ENCODE measurements at regions not wholly inside any gene's neighbourhood (a gene's known extent, or its start where the extent isn't known, plus 50 kb on each side); places are given as distances from the start of the nearest gene placed in this dataset.
A peak's percentile ranks its signal among the peaks of the same experiment; 100 is the strongest.

DNA sequence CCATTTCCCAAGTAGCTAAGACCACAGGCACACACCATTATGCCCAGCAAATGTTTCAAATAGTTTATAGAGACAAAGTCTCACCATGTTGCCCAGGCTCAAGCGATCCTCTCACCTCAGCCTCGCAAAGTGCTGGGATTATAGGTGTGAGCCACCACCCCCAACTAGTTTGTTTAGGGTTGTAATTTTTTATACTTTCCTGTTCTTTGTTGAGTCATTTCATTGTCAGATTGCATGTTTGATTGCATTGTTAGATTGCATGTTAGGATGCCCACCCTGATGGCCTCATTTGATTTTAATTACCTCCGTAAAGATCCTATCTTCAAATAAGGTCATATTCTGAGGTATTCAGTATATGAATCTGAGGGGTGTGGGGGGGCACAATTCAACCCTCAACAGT lies 73.3 kb upstream of the SASH1 start:
- H4K20me1 ChIP-seq, result no peaks in the 10 kb centered on the region
- no peaks in the 10 kb centered on the region for H3K36me3 ChIP-seq
- H3K9me3 ChIP-seq (replicated peaks in 1 of 11), result no peaks in the 10 kb centered on the region
- no peak overlapping the region for H3K4me3 ChIP-seq
- H3K9ac ChIP-seq, result no peak overlapping the region
- H3K27me3 ChIP-seq, result no peaks in the 10 kb centered on the region
- H3K27ac ChIP-seq, result no peak overlapping the region
- H3K4me1 ChIP-seq, result peaks cover 0 to 7% (median 0%) of the 10 kb centered on the region in 10 experiments; a peak in 2 of 20 replicates
- no peak for TF ChIP-seq Cebpa-rat (IDR thresholded peaks at IDR 0.05)
- no peak overlapping the region for H3K4me2 ChIP-seq

DNA sequence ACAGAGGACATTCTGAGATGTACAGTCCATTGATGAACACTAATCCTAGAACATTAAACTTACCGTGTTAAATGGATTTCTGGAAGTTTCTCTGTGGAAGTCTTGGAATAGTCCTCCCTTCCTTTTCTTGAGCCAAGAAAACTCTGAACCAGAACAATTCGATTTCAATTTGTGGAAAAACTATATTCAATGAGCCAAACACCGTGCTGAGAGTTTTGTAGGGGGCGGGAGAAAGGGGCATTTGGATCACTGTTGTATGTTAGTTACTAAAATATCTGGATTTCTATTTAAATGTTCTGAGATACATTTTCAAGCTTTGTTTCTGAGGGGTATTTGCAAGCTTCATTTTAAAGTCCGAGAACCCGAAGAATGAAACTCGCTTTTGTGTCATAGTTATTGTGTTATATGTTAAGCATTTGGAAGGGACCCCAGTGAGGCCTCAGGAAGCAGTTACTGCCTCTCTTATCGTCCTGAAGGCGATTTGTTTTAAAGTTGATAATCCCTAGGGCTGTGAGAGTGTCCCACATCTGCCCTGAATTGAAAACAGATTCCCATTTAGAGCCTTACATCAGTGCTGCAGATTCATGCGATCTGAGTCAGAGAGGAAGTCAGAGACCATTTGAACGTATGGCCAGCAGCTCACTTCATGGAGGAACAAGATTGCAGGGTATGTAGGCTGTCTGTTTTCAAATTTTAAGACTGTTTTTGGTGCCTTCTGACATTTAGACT lies 70.8 kb upstream of the SASH1 start:
- H3K9me3 ChIP-seq (replicated peaks in 1 of 11), result no peaks in the 10 kb centered on the region
- TF ChIP-seq Cebpa-rat (IDR thresholded peaks at IDR 0.05), result no peak
- no peak overlapping the region for H3K27ac ChIP-seq
- no peaks in the 10 kb centered on the region for H4K20me1 ChIP-seq
- 0 out of 22 replicates have a peak overlapping the region, but pooled peaks of 1 of the 11 experiments have one; percentile 13 for H3K4me2 ChIP-seq
- H3K4me3 ChIP-seq, result no peak overlapping the region
- H3K9ac ChIP-seq, result no peak overlapping the region
- H3K27me3 ChIP-seq, result no peaks in the 10 kb centered on the region
- H3K36me3 ChIP-seq, result no peaks in the 10 kb centered on the region
- peaks cover 0 to 19% (median 0%) of the 10 kb centered on the region in 10 experiments; a peak in 3 of 20 replicates for H3K4me1 ChIP-seq

DNA sequence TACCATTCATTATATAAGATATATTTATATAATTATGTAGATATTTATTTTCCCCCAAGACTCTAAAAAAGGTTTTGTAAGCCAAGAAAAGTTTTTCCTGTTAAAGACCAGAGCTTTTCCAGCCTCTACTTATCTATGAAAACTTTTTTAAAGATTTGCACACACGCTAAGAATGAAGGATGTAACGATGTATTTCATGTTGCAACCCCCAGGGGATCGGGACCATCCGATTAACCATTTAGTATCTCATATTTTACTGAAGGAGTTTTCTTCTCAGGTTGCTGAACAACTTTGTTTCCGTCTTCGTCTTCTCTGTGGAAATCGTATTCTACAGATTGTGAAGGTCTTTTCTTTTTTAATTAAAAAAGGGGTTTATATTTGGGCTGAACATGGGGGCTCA lies 70.0 kb upstream of the SASH1 start:
- no peaks in the 10 kb centered on the region for H3K36me3 ChIP-seq
- H3K4me1 ChIP-seq, result peaks cover 0 to 19% (median 0%) of the 10 kb centered on the region in 10 experiments; a peak in 3 of 20 replicates
- H3K27ac ChIP-seq, result no peak overlapping the region
- no peak overlapping the region for H3K4me3 ChIP-seq
- H3K27me3 ChIP-seq, result no peaks in the 10 kb centered on the region
- no peak for TF ChIP-seq Cebpa-rat (IDR thresholded peaks at IDR 0.05)
- H3K9me3 ChIP-seq (replicated peaks in 1 of 11), result no peaks in the 10 kb centered on the region
- no peaks in the 10 kb centered on the region for H4K20me1 ChIP-seq
- H3K4me2 ChIP-seq, result no peak overlapping the region
- no peak overlapping the region for H3K9ac ChIP-seq

DNA sequence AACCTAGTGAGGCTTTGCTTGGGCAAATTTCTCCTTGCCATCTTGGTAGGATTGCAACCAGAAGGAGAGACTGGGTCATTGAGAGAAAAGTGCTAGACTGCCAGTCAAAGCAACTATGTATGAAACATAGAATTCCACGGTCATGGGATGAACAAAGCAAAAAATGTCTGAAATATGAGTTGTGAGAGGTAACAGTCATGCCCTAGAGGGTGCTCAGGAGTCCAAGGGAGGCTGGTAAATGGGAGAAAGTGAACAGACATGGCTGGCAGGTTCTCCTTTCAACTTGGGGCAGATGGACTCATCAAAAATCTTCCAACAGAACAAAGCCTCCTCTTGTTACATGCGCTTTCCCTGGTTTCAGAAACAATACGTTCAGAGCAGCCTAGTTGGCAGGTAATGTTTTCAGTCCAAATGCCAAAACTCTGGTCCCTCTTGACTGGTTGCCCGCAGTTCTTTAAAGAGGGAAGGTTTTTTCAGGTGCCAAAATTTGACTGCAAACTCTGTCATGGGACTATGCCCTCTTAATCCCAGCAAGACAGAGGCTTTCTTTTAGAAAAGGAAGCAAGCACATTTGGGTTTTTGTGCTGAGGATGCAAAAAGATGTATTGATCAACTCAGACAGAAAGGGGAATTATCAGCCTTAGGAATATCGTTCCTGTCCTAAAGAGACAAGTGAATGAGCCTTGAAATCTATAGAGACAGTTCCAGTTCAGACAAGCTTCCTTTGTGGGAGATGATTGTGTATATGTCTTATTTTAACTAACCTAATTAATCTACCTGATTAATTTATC lies 68.5 kb upstream of the SASH1 start:
- no peak overlapping the region for H3K4me3 ChIP-seq
- H3K4me1 ChIP-seq, result peaks cover 0 to 19% (median 0%) of the 10 kb centered on the region in 10 experiments; a peak in 3 of 20 replicates

DNA sequence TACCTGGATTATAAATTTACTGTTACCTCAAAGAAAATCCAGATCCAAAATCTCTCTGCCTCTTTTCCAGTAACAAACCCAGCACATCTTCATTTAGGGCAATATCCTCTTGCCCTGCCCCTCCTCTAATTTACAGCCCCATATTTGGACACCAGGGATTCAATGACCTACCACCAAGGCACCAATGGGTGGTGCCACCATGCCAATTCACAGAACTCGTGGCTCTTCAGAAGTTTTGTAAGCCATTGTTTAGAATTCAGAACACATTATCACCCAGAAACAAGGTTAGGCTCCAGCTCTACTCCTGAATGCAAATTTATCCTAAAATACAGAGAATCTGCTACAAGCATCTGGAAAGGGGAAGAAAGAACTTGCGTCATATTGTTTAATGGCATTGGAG lies 67.8 kb upstream of the SASH1 start:
- Histone ChIP-seq H3K36me3 (no peaks in the 10 kb centered on the region), H3K4me2 (peak overlapping the region in 2 of 11 experiments; percentile 10 to 13; a peak in 3 of 22 replicates), H4K20me1 (no peaks in the 10 kb centered on the region), H3K4me3 (no peak overlapping the region), H3K4me1 (peaks cover 0 to 19% (median 0%) of the 10 kb centered on the region in 10 experiments; a peak in 3 of 20 replicates), H3K9ac (no peak overlapping the region), H3K27ac (no peak overlapping the region), H3K9me3 (replicated peaks in 1 of 11) (no peaks in the 10 kb centered on the region), H3K27me3 (no peaks in the 10 kb centered on the region)
- TF ChIP-seq Cebpa-rat (IDR thresholded peaks at IDR 0.05), result no peak

More for the DNA sequence above, 68.5 kb upstream of the SASH1 start:
- Histone ChIP-seq H3K27me3 (no peaks in the 10 kb centered on the region), H3K4me2 (no peak overlapping the region; a peak in 1 of 22 replicates), H4K20me1 (no peaks in the 10 kb centered on the region), H3K27ac (no peak overlapping the region), H3K36me3 (no peaks in the 10 kb centered on the region), H3K9ac (no peak overlapping the region), H3K9me3 (replicated peaks in 1 of 11) (no peaks in the 10 kb centered on the region)
- TF ChIP-seq Cebpa-rat (IDR thresholded peaks at IDR 0.05), result no peak

DNA sequence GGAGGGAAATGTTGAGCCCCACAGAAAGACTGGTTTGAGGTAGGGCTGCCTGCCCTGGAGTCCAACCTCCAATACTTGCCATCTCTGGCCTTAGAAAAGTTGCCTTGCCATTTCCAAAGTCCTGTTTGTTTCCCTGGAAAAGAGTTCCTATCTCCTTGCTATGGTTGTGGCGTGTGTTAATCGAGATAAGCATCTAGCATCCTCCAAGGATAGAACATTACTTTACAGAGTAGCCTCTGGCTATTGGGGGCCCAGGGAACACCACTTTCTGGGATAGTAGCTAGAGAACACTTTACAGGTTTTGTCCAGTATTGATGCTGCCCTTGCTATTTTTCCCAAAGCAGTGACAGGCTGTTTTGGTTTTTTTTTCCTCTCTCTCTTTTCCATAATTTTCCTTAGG lies 57.4 kb upstream of the SASH1 start:
- no peaks in the 10 kb centered on the region for H3K27me3 ChIP-seq
- H4K20me1 ChIP-seq, result no peaks in the 10 kb centered on the region
- no peaks in the 10 kb centered on the region for H3K4me1 ChIP-seq
- H3K9ac ChIP-seq, result no peak overlapping the region
- no peaks in the 10 kb centered on the region for H3K36me3 ChIP-seq
- no peak overlapping the region for H3K4me2 ChIP-seq
- no peak overlapping the region for H3K4me3 ChIP-seq
- H3K27ac ChIP-seq, result no peak overlapping the region
- TF ChIP-seq Cebpa-rat (IDR thresholded peaks at IDR 0.05), result no peak
- no peaks in the 10 kb centered on the region for H3K9me3 ChIP-seq (replicated peaks in 1 of 11)

DNA sequence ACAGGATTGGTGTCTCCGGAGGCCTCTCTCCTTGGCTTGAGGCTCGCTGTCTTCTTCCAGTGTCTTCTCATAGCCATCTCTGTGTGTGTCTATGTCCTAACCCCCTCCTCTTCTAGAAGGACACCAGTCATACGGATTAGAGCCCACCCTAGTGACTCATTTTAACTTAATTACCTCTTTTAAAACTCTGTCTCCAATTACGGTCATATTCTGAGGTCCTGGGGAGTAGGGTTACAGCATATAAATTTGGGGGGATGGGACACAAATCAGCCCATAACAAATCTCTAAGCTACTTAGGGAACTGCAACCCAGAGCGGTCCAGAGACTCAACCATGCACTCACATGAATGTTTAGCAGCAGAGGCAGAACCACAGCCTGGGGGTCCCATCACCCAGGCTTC lies 56.1 kb upstream of the SASH1 start:
- H4K20me1 ChIP-seq, result no peaks in the 10 kb centered on the region
- TF ChIP-seq Cebpa-rat (IDR thresholded peaks at IDR 0.05), result no peak

DNA sequence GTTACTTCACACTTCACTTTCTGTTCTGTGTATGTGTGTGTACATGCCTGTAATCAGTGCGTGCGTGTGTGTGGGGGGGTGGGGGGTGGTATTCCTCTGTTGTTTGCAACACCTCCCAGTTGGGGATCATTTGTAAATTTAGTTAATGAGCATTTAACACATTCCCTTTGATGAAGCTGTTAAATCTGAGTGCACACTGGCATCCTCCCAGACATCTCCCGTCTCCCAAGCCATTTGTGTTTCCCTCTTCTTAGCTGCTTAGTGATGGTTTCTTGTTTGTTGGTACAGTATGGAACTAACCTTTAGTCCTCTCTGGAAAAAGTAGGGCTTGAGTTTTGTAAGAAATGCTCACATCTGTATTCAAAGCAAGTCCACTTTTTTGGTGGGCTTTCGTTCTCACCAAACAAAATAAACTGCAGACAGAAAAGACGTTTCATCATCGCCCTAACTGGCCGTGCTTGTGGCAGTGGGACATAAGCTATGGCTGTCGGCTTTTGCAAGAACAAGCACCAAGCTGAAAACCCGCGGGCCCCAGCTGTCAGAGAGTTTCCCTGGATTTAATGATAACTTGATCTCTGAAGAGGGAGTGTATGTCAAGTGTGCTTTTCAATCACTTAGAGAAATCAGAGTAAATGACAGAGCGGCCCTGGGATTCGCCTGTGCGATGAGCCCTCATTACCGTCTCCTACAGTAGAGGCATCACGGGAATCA lies 54.9 kb upstream of the SASH1 start:
- TF ChIP-seq Cebpa-rat (IDR thresholded peaks at IDR 0.05), result no peak
- no peak overlapping the region for H3K27ac ChIP-seq
- H3K27me3 ChIP-seq, result no peaks in the 10 kb centered on the region
- no peaks in the 10 kb centered on the region for H4K20me1 ChIP-seq
- no peak overlapping the region for H3K4me3 ChIP-seq
- H3K4me2 ChIP-seq, result no peak overlapping the region
- no peaks in the 10 kb centered on the region for H3K9me3 ChIP-seq (replicated peaks in 1 of 11)
- no peaks in the 10 kb centered on the region for H3K36me3 ChIP-seq
- H3K9ac ChIP-seq, result no peak overlapping the region
- H3K4me1 ChIP-seq, result no peaks in the 10 kb centered on the region

More for the DNA sequence above, 56.1 kb upstream of the SASH1 start:
- Histone ChIP-seq H3K4me2 (no peak overlapping the region), H3K36me3 (no peaks in the 10 kb centered on the region), H3K4me1 (no peaks in the 10 kb centered on the region), H3K27me3 (no peaks in the 10 kb centered on the region), H3K9ac (no peak overlapping the region), H3K4me3 (no peak overlapping the region), H3K27ac (no peak overlapping the region), H3K9me3 (replicated peaks in 1 of 11) (no peaks in the 10 kb centered on the region)

DNA sequence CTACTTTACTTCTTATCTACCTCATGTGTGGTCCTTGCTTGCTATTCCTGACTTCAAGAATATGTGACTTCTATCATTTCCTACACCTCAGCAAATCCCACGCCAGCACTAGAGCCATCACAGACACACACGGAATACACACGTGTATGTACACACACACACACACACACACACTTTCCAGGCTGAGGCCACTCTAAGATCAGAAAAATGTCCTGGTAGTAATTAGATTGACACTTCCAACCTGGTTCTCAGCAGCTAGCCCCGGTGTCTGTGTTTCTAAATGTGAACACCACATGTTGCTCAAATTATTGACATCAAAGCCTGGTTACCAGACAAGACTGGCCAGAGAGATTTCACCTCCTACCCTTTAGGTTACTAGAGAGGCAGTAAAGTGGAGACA lies 54.1 kb upstream of the SASH1 start:
- Histone ChIP-seq H3K4me2 (no peak overlapping the region), H3K27ac (no peak overlapping the region), H3K9me3 (replicated peaks in 1 of 11) (no peaks in the 10 kb centered on the region), H3K36me3 (no peaks in the 10 kb centered on the region), H4K20me1 (no peaks in the 10 kb centered on the region), H3K4me1 (no peaks in the 10 kb centered on the region), H3K9ac (no peak overlapping the region), H3K27me3 (no peaks in the 10 kb centered on the region), H3K4me3 (no peak overlapping the region)
- TF ChIP-seq Cebpa-rat (IDR thresholded peaks at IDR 0.05), result no peak

Data from BLaER1 treated with 17β-estradiol and CSF1 and Interleukin-3, amounts not matched to agents 10 nM and 100 nM (cell line).